Neural progenitor cell (in vitro differentiated cells): ENCODE measurements at regions not wholly inside any gene's neighbourhood (a gene's known extent, or its start where the extent isn't known, plus 50 kb on each side); places are given as distances from the start of the nearest gene placed in this dataset.

ENCODE experiments used
- DNase-seq: peaks from one replicate; pipeline ENCODE4 v3.0.0-alpha.2; 2016; ENCODE audit warnings: low spot score
- H2AFZ ChIP-seq: fragments of 200-600 bp; sonication (generic); replicated peaks from 2 replicates; pipeline ENCODE4 v1.6.1; 2016; ENCODE audit warnings: antibody characterized with exemption
- H3F3A ChIP-seq: fragments of 200-600 bp; sonication (generic); 2 replicates; pipeline ENCODE4 v1.6.1; 2016; ENCODE audit warnings: antibody characterized with exemption, low read depth
- H3K27ac ChIP-seq: fragments of 200-600 bp; sonication (generic); 2 replicates; pipeline ENCODE4 v1.5.1; 2016; ENCODE audit warnings: mild to moderate bottlenecking
- H3K27me3 ChIP-seq: fragments of 200-600 bp; sonication (generic); 2 replicates; pipeline ENCODE4 v1.6.1; 2016; ENCODE audit warnings: mild to moderate bottlenecking, moderate library complexity
- H3K36me3 ChIP-seq: fragments of 200-600 bp; sonication (generic); 2 replicates; pipeline ENCODE4 v1.5.1; 2016
- H3K4me1 ChIP-seq: fragments of 200-600 bp; sonication (generic); 2 replicates; pipeline ENCODE4 v1.6.1; 2016; ENCODE audit warnings: mixed run types
- H3K4me2 ChIP-seq: fragments of 200-600 bp; sonication (generic); 2 replicates; pipeline ENCODE4 v1.6.1; 2016
- H3K4me3 ChIP-seq: fragments of 200-600 bp; sonication (generic); 2 replicates; pipeline ENCODE4 v1.5.1; 2016
- H3K79me2 ChIP-seq: fragments of 200-600 bp; sonication (generic); 2 replicates; pipeline ENCODE4 v1.6.1; 2016; ENCODE audit warnings: low read depth
- H3K9ac ChIP-seq: fragments of 200-600 bp; sonication (generic); 2 replicates; pipeline ENCODE4 v1.6.1; 2016
- H3K9me3 ChIP-seq: fragments of 200-600 bp; sonication (generic); 2 replicates; pipeline ENCODE4 v1.5.1; 2016; ENCODE audit warnings: low read depth
- H4K20me1 ChIP-seq: fragments of 200-600 bp; sonication (generic); 2 replicates; pipeline ENCODE4 v1.6.1; 2016; ENCODE audit warnings: low read depth
- H3K27ac Mint-ChIP-seq: 3 replicates; pipeline ENCODE4 v1.8.0; 2021; ENCODE audit warnings: mixed read lengths
- H3K27me3 Mint-ChIP-seq: 2 replicates; pipeline ENCODE4 v1.8.0; 2022; ENCODE audit warnings: low read depth, mild to moderate bottlenecking, inconsistent platforms, moderate library complexity, mixed read lengths; ENCODE audit not compliant: insufficient read depth
- H3K36me3 Mint-ChIP-seq: 3 replicates; pipeline ENCODE4 v1.8.0; 2021; ENCODE audit warnings: mixed read lengths
- H3K4me1 Mint-ChIP-seq: 3 replicates; pipeline ENCODE4 v1.8.0; 2021; ENCODE audit warnings: mixed read lengths
- H3K4me3 Mint-ChIP-seq: 3 replicates; pipeline ENCODE4 v1.8.0; 2021; ENCODE audit warnings: mild to moderate bottlenecking, moderate library complexity, mixed read lengths
- H3K9me3 Mint-ChIP-seq: 3 replicates; pipeline ENCODE4 v1.8.0; 2020; ENCODE audit warnings: mixed read lengths
- CTCF ChIP-seq: fragments of 200-600 bp; sonication (generic); IDR thresholded peaks from 2 replicates; pipeline ENCODE4 v1.5.1; 2017; ENCODE audit warnings: antibody characterized with exemption, mild to moderate bottlenecking
- EZH2 ChIP-seq: fragments of 200-600 bp; sonication (generic); IDR thresholded peaks from 2 replicates; pipeline ENCODE4 v1.6.1; 2017; ENCODE audit warnings: antibody characterized with exemption, mild to moderate bottlenecking, moderate library complexity
- EZH2phosphoT487 ChIP-seq: fragments of 200-600 bp; sonication (generic); IDR thresholded peaks from 2 replicates; pipeline ENCODE4 v1.6.1; 2017; ENCODE audit warnings: antibody characterized with exemption

DNA sequence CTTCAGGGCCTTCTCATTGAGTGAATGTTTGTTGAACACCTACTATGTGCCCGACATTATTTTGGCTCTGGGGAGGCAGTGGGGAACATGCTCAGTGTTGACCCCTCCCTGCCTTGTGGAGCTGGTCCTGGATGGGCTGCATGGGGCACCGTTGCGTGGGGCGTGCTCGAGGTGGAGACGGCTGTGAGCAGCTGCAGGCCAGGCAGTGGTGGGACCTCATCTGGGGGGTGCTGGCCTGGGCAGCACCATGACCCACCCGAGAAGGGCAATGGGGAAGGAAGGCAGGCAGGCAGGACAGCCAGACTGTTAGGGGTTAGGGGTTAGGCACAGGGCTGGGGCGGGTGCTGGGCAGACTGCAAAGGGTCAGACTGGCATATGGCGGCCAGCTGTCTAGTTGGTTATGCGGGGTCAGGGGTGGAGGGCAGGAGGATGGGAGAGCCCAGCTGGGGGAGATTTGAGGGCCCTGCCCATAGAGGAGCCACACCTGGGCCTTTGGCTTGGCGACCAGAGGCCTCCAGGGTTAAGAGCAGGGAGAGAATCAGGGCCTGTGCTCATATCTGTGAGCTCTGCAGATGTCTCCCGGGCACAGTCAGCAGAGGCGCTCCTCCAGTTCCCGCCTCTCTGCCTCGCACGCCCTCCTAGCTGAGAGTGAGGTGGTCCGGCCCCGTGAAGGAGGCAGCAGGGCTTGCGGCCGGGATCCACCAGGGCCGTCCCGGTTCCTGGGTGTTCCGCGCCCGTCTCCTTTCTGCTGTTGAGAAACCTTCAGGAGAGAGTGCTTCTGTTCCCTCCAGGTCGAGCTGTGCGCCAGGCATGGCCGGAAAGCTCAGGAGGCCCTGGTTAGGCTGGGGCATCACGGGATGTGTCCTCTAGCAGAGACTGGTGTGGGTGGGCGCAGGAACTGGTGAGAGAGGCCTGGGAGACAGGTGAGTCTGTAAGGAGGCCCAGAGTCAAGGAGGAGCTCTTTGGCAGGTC lies 73.3 kb downstream of the RGS12 start:
- Mint-ChIP-seq H3K4me3 (no peak overlapping the region), H3K4me1 (peaks cover 64% of the 10 kb centered on the region), H3K36me3 (no peaks in the 10 kb centered on the region), H3K27ac (no peak overlapping the region), H3K27me3 (peaks cover 16% of the 10 kb centered on the region), H3K9me3 (no peaks in the 10 kb centered on the region)
- Histone ChIP-seq H3F3A (peaks cover 24% of the 10 kb centered on the region), H3K27ac (no peak overlapping the region), H3K4me3 (no peak overlapping the region), H3K4me1 (peaks cover 31% of the 10 kb centered on the region), H3K9me3 (no peaks in the 10 kb centered on the region), H3K36me3 (no peaks in the 10 kb centered on the region), H3K79me2 (peaks cover 10% of the 10 kb centered on the region), H3K4me2 (no peak overlapping the region), H4K20me1 (peaks cover 46% of the 10 kb centered on the region), H3K9ac (no peak overlapping the region), H2AFZ (no peak overlapping the region), H3K27me3 (peaks cover 8% of the 10 kb centered on the region)
- no peak for TF ChIP-seq EZH2phosphoT487
- TF ChIP-seq EZH2: no peak
- no peak for TF ChIP-seq CTCF
- DNase-seq: no peak

DNA sequence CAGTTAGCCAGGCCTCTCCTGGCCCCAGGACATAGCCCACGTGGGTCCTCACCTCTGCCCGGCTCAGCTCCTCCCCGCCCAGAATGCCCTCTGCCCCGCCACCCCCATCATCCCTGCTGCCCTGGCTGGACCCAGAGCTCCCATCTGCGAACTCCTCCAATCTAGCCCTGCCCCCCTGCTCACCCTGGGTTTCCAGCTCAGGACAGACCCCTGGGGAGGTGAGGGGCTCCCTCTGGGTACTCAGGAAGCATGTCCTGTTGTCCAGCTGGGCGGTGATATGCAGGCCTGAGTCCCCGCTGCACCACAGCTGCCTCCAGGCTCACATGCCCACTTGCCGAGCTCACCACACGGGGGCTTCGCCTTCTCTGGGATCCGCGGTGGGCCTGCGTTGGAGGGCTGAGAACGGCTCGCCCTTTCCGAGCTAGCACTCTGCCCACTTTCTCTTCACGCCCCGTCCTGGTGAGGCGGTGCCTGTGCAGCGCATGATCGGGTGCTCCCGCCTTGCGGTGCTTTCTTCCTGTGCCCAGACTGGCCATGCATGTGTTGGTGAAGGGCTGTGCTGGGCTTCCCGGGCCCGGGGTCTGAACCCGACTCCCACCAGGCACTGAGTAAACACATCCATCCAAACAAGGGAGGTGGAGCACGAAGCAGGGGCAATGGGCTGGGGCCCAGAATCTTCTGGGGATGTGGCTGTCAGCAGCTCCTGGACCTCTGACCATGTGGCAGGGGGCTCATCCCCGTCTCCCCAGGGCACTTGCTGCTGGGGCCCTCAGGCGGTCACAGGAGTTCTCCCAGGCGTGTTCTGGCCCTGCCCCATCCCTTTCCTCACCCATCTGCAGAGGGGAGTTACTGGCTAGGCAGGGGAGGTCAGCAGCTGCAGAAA lies 74.3 kb downstream of the RGS12 start:
- no peak for TF ChIP-seq CTCF
- TF ChIP-seq EZH2: no peak
- TF ChIP-seq EZH2phosphoT487: no peak
- DNase-seq: no peak
- Histone ChIP-seq H3K4me2 (no peak overlapping the region), H3K4me1 (peaks cover 41% of the 10 kb centered on the region), H3K9ac (no peak overlapping the region), H3K79me2 (peaks cover 6% of the 10 kb centered on the region), H3K9me3 (no peaks in the 10 kb centered on the region), H3K4me3 (no peak overlapping the region), H3K27ac (no peak overlapping the region), H3K27me3 (peaks cover 8% of the 10 kb centered on the region), H3F3A (peaks cover 27% of the 10 kb centered on the region), H4K20me1 (peaks cover 56% of the 10 kb centered on the region), H2AFZ (no peak overlapping the region), H3K36me3 (no peaks in the 10 kb centered on the region)
- H3K27ac Mint-ChIP-seq: no peak overlapping the region
- no peaks in the 10 kb centered on the region for H3K9me3 Mint-ChIP-seq
- H3K4me1 Mint-ChIP-seq: peaks cover 69% of the 10 kb centered on the region
- H3K36me3 Mint-ChIP-seq: no peaks in the 10 kb centered on the region
- H3K4me3 Mint-ChIP-seq: peak overlapping the region; percentile 33
- H3K27me3 Mint-ChIP-seq: peaks cover 16% of the 10 kb centered on the region

GRCh38 chr4:3367866-3368265 lies 73.9 kb upstream of the HGFAC start:
- Mint-ChIP-seq H3K4me3 (no peak overlapping the region), H3K27me3 (peaks cover 22% of the 10 kb centered on the region), H3K27ac (no peak overlapping the region), H3K9me3 (no peaks in the 10 kb centered on the region), H3K4me1 (peaks cover 72% of the 10 kb centered on the region), H3K36me3 (peaks cover 4% of the 10 kb centered on the region)
- Histone ChIP-seq H3K79me2 (peaks cover 14% of the 10 kb centered on the region), H3K4me2 (no peak overlapping the region), H3K9me3 (no peaks in the 10 kb centered on the region), H3F3A (peaks cover 27% of the 10 kb centered on the region), H3K9ac (no peak overlapping the region), H3K4me1 (peaks cover 44% of the 10 kb centered on the region), H3K4me3 (no peak overlapping the region), H3K36me3 (no peaks in the 10 kb centered on the region), H3K27ac (no peak overlapping the region), H2AFZ (no peak overlapping the region), H3K27me3 (peaks cover 8% of the 10 kb centered on the region), H4K20me1 (peaks cover 63% of the 10 kb centered on the region)
- TF ChIP-seq EZH2: no peak
- TF ChIP-seq CTCF: no peak
- no peak for TF ChIP-seq EZH2phosphoT487
- DNase-seq: no peak
